Large intestine (tissue), 3 donors: ENCODE measurements at regions not wholly inside any gene's neighbourhood (a gene's known extent, or its start where the extent isn't known, plus 50 kb on each side); places are given as distances from the start of the nearest gene placed in this dataset.
A peak's percentile ranks its signal among the peaks of the same experiment; 100 is the strongest.

Experiments
- DNase-seq, 2 donors: peaks; one replicate each; pipeline versions ENCODE4 v3.0.0 to v3.0.0-alpha.2; 2013
- H3K27ac ChIP-seq: one replicate; pipeline ENCODE4 v1.5.1; 2013; ENCODE audit warnings: low read length
- H3K27me3 ChIP-seq: 2 replicates; pipeline ENCODE4 v1.6.1; 2013; ENCODE audit warnings: low read length; ENCODE audit not compliant: control insufficient read depth, insufficient read depth
- H3K36me3 ChIP-seq: 2 replicates; pipeline ENCODE4 v1.6.1; 2013; ENCODE audit warnings: low read length; ENCODE audit not compliant: control insufficient read depth, insufficient read depth
- H3K4me1 ChIP-seq: one replicate; pipeline ENCODE4 v1.6.1; 2013; ENCODE audit warnings: low read length; ENCODE audit not compliant: control insufficient read depth, insufficient read depth
- H3K4me3 ChIP-seq: one replicate; pipeline ENCODE4 v1.5.1; 2013; ENCODE audit warnings: low read length
- H3K9me3 ChIP-seq: one replicate; pipeline ENCODE4 v1.6.1; 2013; ENCODE audit warnings: mild to moderate bottlenecking, low read depth, low read length, moderate library complexity; ENCODE audit not compliant: control insufficient read depth
- WGBS: methylation state at CpG from one replicate; pipeline ENCODE4 v1.1.5; 2013; ENCODE audit warnings: low lambda C conversion rate; ENCODE audit not compliant: insufficient coverage; 5-methylcytosine and 5-hydroxymethylcytosine counted together

DNA sequence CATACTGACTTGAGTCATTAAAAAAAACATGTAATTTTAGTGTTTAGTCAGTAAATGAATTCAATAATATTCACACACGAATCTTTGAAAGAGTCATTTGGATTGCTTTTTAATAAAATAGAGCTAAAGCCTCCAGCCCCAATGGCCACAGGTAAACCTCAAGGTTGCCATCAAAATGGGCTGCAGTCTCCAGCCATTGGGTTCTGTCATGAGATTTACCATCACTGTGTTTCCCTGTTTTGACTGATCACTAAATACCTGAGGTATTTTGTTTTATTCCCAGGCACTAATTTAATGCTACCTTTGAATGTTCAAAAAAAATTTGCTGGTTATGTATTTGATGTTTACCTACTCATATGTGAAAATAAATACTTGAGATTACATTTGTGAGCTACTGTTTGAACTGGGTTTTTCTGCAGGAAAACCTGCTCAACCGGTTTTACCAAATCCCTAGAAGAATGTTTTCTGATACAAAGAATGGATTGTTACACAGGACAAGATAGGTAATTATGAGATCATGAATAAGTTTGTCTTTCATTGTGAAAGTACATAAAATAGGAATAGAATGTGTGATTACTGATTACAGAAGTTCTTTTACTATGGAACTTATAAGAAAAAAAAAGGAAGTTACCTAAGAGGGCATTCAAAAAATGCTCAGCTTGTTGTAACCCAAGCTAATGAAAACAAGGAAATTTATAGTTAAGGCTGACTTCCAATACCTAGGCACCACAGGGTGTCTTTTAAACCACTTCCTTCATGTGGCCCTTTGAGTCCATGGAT lies 391.3 kb downstream of the EFNB2 start:
- Histone ChIP-seq H3K4me1 (peaks cover 25% of the 10 kb centered on the region), H3K9me3 (no peaks in the 10 kb centered on the region), H3K4me3 (no peak overlapping the region), H3K27me3 (no peaks in the 10 kb centered on the region), H3K27ac (peak overlapping the region; percentile 10), H3K36me3 (no peaks in the 10 kb centered on the region)
- peak; percentile 57 to 86 for DNase-seq
- 0% methylated on average over 1 of the region's 2 CpGs for WGBS

DNA sequence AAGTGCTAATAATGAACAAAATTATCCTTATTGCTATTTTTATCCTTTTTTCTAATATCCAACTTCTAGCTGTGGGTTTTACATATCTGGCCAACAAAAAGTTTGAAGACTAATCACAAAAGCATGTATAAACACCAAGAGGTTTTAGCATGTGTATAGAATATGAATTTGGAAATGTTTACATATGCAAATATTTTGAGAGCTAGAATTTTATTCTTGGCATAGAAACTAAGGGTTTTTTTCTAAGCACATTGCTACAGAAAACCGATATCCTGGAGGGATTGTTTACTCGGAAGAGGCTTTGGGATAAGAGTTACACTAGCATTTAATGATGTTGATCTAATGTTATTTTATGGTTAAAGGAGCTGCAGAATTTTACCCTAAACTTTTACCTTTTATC lies 392.1 kb downstream of the EFNB2 start:
- H3K36me3 ChIP-seq: no peaks in the 10 kb centered on the region
- WGBS: no CpG with 5 or more reads among the region's 2 CpGs
- H3K9me3 ChIP-seq: no peaks in the 10 kb centered on the region
- DNase-seq: no peak
- no peak overlapping the region for H3K27ac ChIP-seq
- H3K4me3 ChIP-seq: no peak overlapping the region
- H3K4me1 ChIP-seq: peaks cover 25% of the 10 kb centered on the region
- no peaks in the 10 kb centered on the region for H3K27me3 ChIP-seq

DNA sequence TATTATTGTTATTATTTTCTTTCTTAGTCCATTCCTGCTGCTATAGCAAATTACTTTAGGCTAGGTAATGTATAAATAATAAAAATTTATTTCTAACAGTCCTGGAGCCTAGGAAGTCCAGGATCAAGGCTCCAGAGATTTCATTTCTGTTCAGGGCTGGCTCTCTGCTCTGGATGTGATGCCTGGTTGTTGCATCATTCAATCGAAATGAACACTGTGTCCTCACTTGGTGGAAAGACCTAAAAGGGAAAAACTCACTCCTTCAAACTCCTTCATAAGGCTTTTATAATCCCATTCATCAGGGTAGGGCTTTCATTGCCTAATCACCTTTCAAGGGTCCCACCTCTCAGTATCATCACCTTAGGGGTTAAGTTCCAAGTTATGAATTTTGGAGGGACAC lies 395.0 kb downstream of the EFNB2 start:
- Histone ChIP-seq H3K36me3 (no peaks in the 10 kb centered on the region), H3K4me3 (no peak overlapping the region), H3K9me3 (no peaks in the 10 kb centered on the region), H3K4me1 (peaks cover 10% of the 10 kb centered on the region), H3K27me3 (no peaks in the 10 kb centered on the region), H3K27ac (no peak overlapping the region)
- DNase-seq: no peak
- WGBS: no CpG with 5 or more reads among the region's 1 CpG

DNA sequence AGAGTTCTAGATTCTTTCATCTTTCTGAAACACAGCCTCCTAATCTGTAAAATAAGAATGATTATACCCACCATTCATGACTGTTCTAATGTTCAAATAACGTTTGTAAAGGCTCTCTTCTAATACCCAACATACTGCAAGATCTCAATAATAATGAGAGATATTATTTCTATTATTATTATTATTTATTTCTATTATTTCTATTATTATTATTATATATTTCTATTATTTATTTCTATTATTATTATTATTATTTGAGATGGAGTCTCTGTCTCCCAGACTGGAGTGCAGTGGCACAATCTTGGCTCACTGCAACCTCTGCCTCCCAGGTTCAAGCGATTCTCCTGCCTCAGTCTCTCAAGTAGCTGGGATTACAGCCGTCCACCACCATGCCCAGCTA lies 395.5 kb downstream of the EFNB2 start:
- no peaks in the 10 kb centered on the region for H3K27me3 ChIP-seq
- no peak for DNase-seq
- peaks cover 5% of the 10 kb centered on the region for H3K4me1 ChIP-seq
- WGBS: no CpG with 5 or more reads among the region's 3 CpGs
- H3K36me3 ChIP-seq: no peaks in the 10 kb centered on the region
- H3K9me3 ChIP-seq: no peaks in the 10 kb centered on the region
- H3K27ac ChIP-seq: no peak overlapping the region
- no peak overlapping the region for H3K4me3 ChIP-seq

GRCh38 chr13:106139377-106139776 lies 396.1 kb downstream of the EFNB2 start:
- no peak overlapping the region for H3K4me3 ChIP-seq
- H3K36me3 ChIP-seq: no peaks in the 10 kb centered on the region
- peak in 1 of 2 donors; percentile 8 for DNase-seq
- peaks cover under 1% of the 10 kb centered on the region for H3K4me1 ChIP-seq
- WGBS: 40% methylated on average over 1 of the region's 4 CpGs
- no peak overlapping the region for H3K27ac ChIP-seq
- no peaks in the 10 kb centered on the region for H3K9me3 ChIP-seq
- H3K27me3 ChIP-seq: no peaks in the 10 kb centered on the region

- Histone ChIP-seq H3K27ac (no peak overlapping the region), H3K27me3 (no peaks in the 10 kb centered on the region), H3K4me3 (no peak overlapping the region)
Observed at GRCh38 chr13:106138620-106139019, 396.8 kb downstream of the EFNB2 start.

DNA sequence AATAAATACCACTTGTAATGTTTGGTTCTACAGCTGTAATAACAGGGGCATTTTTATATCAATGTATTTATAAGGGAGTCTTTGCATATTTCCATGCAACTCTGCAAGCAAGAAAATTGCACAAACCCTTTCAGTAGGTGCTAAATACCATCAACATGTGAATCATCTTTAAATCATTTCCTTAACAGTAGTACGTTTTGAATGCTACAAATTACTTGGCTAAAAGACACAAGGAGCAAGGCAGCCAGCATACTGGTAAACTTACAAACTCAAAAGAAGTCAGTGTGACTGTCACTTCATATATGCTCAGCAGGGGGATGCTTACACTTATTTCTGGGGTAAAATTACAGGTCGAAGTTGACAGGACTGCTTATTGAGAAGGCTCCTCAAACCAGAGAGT lies 402.4 kb downstream of the EFNB2 start:
- Histone ChIP-seq H3K27me3 (no peaks in the 10 kb centered on the region), H3K9me3 (no peaks in the 10 kb centered on the region), H3K4me1 (peaks cover 11% of the 10 kb centered on the region), H3K36me3 (no peaks in the 10 kb centered on the region), H3K27ac (no peak overlapping the region), H3K4me3 (no peak overlapping the region)
- no peak for DNase-seq
- no CpG with 5 or more reads among the region's 2 CpGs for WGBS

More at GRCh38 chr13:106138620-106139019, 396.8 kb downstream of the EFNB2 start:
- no peaks in the 10 kb centered on the region for H3K4me1 ChIP-seq
- no peak for DNase-seq
- no peaks in the 10 kb centered on the region for H3K9me3 ChIP-seq
- H3K36me3 ChIP-seq: no peaks in the 10 kb centered on the region

GRCh38 chr13:106132216-106132615 lies 403.2 kb downstream of the EFNB2 start:
- peak; percentile 53 to 75 for DNase-seq
- no peaks in the 10 kb centered on the region for H3K27me3 ChIP-seq
- no CpG with 5 or more reads among the region's 1 CpG for WGBS
- H3K36me3 ChIP-seq: no peaks in the 10 kb centered on the region
- H3K9me3 ChIP-seq: no peaks in the 10 kb centered on the region
- H3K27ac ChIP-seq: peak overlapping the region; percentile 29
- H3K4me1 ChIP-seq: peaks cover 11% of the 10 kb centered on the region
- no peak overlapping the region for H3K4me3 ChIP-seq

DNA sequence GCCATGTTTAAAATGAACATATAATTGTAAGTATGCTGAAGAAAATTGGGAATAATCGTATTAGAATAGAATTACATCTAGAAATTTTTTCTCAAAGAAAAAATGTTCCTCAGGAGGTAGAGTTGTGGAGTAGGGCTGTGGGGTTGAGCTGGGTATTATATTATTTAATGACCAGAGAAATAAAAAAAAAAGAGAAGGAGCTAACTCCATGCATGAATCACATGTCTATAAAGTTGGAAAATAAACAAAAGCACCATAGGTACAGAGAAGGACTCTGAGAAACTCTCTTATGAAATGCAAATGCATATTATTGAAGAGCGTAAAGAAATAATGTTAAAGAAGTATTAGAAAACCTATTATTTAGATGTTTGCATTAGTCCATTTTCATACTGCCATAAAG lies 405.5 kb downstream of the EFNB2 start:
- no peak overlapping the region for H3K27ac ChIP-seq
- H3K4me3 ChIP-seq: no peak overlapping the region
- WGBS: 50% methylated on average over 2 of the region's 2 CpGs
- H3K27me3 ChIP-seq: no peaks in the 10 kb centered on the region
- DNase-seq: no peak
- H3K4me1 ChIP-seq: peaks cover 11% of the 10 kb centered on the region
- H3K36me3 ChIP-seq: no peaks in the 10 kb centered on the region
- H3K9me3 ChIP-seq: no peaks in the 10 kb centered on the region

DNA sequence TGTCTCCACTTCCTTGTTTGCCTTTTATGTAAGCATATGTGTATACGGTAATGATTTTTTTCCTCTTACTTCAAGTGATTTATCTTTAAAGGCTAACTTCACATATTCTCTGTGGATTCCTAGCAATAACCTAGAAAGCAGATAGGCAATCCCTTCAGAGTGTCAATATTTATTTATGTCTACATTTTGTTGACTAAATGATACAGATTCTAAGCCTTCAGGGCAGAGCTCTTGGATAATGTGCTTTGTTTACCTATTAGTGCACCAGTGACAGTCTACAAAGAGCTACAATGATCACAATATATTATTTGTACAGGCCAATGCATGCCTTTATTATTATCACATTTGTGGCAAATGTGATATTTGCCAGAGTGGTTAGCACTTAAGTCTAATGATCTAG lies 406.2 kb downstream of the EFNB2 start:
- Histone ChIP-seq H3K36me3 (no peaks in the 10 kb centered on the region), H3K9me3 (no peaks in the 10 kb centered on the region), H3K4me3 (no peak overlapping the region), H3K27me3 (no peaks in the 10 kb centered on the region), H3K27ac (no peak overlapping the region), H3K4me1 (peaks cover 11% of the 10 kb centered on the region)
- peak in 1 of 2 donors; percentile 9 for DNase-seq
- no CpG with 5 or more reads among the region's 1 CpG for WGBS

DNA sequence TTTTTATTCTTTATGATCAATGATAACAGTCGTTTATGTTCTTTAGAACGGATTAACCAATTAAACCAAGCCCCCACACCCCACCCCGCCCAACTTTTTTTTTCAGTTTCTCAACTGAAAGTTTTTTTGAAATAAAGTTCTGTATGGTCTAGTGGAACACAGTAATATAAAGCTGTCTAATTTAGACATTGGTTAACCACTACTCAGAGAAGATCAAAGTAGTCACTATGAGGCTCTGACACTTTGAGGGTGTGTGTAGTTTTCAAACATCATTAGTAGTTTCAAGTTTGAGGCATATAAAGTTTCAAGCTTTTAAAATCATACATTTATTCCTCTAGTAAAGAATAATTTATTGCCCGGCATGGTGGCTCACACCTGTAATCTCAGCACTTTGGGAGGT lies 413.2 kb downstream of the EFNB2 start:
- Histone ChIP-seq H3K4me3 (no peak overlapping the region), H3K36me3 (no peaks in the 10 kb centered on the region), H3K4me1 (no peaks in the 10 kb centered on the region), H3K9me3 (no peaks in the 10 kb centered on the region), H3K27me3 (no peaks in the 10 kb centered on the region), H3K27ac (no peak overlapping the region)
- DNase-seq: no peak
- 62% methylated on average over 2 of the region's 4 CpGs for WGBS
